ENCODE measurements at regions not wholly inside any gene's neighbourhood (a gene's known extent, or its start where the extent isn't known, plus 50 kb on each side); places are given as distances from the start of the nearest gene placed in this dataset.

- H3K4me1 ChIP-seq, result peaks cover 6% of the 10 kb centered on the region
- H3K27me3 ChIP-seq, result no peaks in the 10 kb centered on the region
These were observed 121.7 kb downstream of the EDN3 start for GRCh38 chr20:59421920-59422637.

GRCh38 chr20:59422872-59423544 is 122.6 kb downstream of the EDN3 start:
- no peaks in the 10 kb centered on the region for H3K27me3 ChIP-seq
- intact Hi-C loops (cut with DNase I), result no loop called here
- H3K4me3 ChIP-seq, result no peak overlapping the region
- TF ChIP-seq POLR2A (IDR thresholded peaks at IDR 0.05) (no peak), CTCF (IDR thresholded peaks at IDR 0.05) (no peak), POLR2AphosphoS5 (IDR thresholded peaks at IDR 0.05; ENCODE audit: insufficient read depth in 1 of 2, low read depth in 1 of 2) (no peak)
- peaks cover 6% of the 10 kb centered on the region for H3K4me1 ChIP-seq
- H3K27ac ChIP-seq, result no peak overlapping the region
- no peaks in the 10 kb centered on the region for H3K36me3 ChIP-seq
- DNase-seq (ENCODE audit: extremely low spot score in 2 of 2), result no peak
- H3K9me3 ChIP-seq, result no peaks in the 10 kb centered on the region

More at GRCh38 chr20:59421920-59422637, 121.7 kb downstream of the EDN3 start:
- DNase-seq (ENCODE audit: extremely low spot score in 2 of 2), result no peak
- intact Hi-C loops (cut with DNase I), result no loop called here
- TF ChIP-seq CTCF (IDR thresholded peaks at IDR 0.05) (no peak), POLR2AphosphoS5 (IDR thresholded peaks at IDR 0.05; ENCODE audit: insufficient read depth in 1 of 2, low read depth in 1 of 2) (no peak)
- Histone ChIP-seq H3K36me3 (no peaks in the 10 kb centered on the region), H3K27ac (no peak overlapping the region), H3K4me3 (no peak overlapping the region), H3K9me3 (no peaks in the 10 kb centered on the region)

- no peak overlapping the region for H3K27ac ChIP-seq
- intact Hi-C loops (cut with DNase I), result no loop called here
- no peaks in the 10 kb centered on the region for H3K27me3 ChIP-seq
- H3K36me3 ChIP-seq, result no peaks in the 10 kb centered on the region
- H3K9me3 ChIP-seq, result no peaks in the 10 kb centered on the region
- no peak overlapping the region for H3K4me3 ChIP-seq
- TF ChIP-seq POLR2AphosphoS5 (IDR thresholded peaks at IDR 0.05; ENCODE audit: insufficient read depth in 1 of 2, low read depth in 1 of 2), result no peak
- no peak for TF ChIP-seq POLR2A (IDR thresholded peaks at IDR 0.05)
- no peak for TF ChIP-seq CTCF (IDR thresholded peaks at IDR 0.05)
- DNase-seq (ENCODE audit: extremely low spot score in 2 of 2), result no peak
- peaks cover 6% of the 10 kb centered on the region for H3K4me1 ChIP-seq
These were observed 124.6 kb downstream of the EDN3 start for GRCh38 chr20:59424976-59425375.

- Histone ChIP-seq H3K9me3 (no peaks in the 10 kb centered on the region), H3K27me3 (no peaks in the 10 kb centered on the region), H3K36me3 (no peaks in the 10 kb centered on the region), H3K27ac (no peak overlapping the region), H3K4me3 (no peak overlapping the region), H3K4me1 (peaks cover 6% of the 10 kb centered on the region)
- DNase-seq (ENCODE audit: extremely low spot score in 2 of 2), result no peak
- no peak for TF ChIP-seq POLR2A (IDR thresholded peaks at IDR 0.05)
- no peak for TF ChIP-seq POLR2AphosphoS5 (IDR thresholded peaks at IDR 0.05; ENCODE audit: insufficient read depth in 1 of 2, low read depth in 1 of 2)
- TF ChIP-seq CTCF (IDR thresholded peaks at IDR 0.05), result no peak
- intact Hi-C loops (cut with DNase I), result no loop called here
These were observed 125.2 kb downstream of the EDN3 start for GRCh38 chr20:59425572-59425971.

GRCh38 chr20:59428006-59428405 is 127.6 kb downstream of the EDN3 start:
- H3K4me3 ChIP-seq, result no peak overlapping the region
- H3K4me1 ChIP-seq, result peaks cover under 1% of the 10 kb centered on the region
- H3K27ac ChIP-seq, result no peak overlapping the region
- DNase-seq (ENCODE audit: extremely low spot score in 2 of 2), result no peak
- no peaks in the 10 kb centered on the region for H3K27me3 ChIP-seq
- intact Hi-C loops (cut with DNase I), result no loop called here
- TF ChIP-seq CTCF (IDR thresholded peaks at IDR 0.05) (no peak), POLR2AphosphoS5 (IDR thresholded peaks at IDR 0.05; ENCODE audit: insufficient read depth in 1 of 2, low read depth in 1 of 2) (no peak), POLR2A (IDR thresholded peaks at IDR 0.05) (no peak)
- H3K36me3 ChIP-seq, result no peaks in the 10 kb centered on the region
- H3K9me3 ChIP-seq, result no peaks in the 10 kb centered on the region

Data from vagina (tissue), 2 donors.